ENCODE measurements at regions not wholly inside any gene's neighbourhood (a gene's known extent, or its start where the extent isn't known, plus 50 kb on each side); places are given as distances from the start of the nearest gene placed in this dataset.

DNA sequence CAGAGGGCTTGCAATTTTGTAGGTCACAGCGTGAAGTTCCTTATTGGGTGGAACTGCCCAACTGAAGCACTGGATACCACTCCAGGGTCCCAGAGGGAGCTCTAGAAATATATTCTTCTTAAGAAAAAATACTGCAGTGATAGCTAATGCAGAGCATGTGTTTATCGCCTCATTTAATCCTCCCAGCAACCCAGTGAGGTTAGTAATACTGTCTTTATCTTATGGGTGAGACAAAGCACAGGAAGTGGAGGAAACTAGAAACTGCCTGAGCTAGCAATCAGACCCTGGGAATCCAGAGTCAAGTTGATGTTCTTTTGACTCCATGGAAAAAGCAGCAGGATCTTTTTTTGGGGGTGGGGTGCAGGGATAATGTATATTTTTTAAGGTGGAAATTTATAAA is 153.3 kb downstream of the PJA2 start:
- TF ChIP-seq ZNF560 (tag by site-specific recombination; IDR thresholded peaks at IDR 0.05; ENCODE audit: borderline replicate concordance), result no peak
- TF ChIP-seq, protein P1, sequence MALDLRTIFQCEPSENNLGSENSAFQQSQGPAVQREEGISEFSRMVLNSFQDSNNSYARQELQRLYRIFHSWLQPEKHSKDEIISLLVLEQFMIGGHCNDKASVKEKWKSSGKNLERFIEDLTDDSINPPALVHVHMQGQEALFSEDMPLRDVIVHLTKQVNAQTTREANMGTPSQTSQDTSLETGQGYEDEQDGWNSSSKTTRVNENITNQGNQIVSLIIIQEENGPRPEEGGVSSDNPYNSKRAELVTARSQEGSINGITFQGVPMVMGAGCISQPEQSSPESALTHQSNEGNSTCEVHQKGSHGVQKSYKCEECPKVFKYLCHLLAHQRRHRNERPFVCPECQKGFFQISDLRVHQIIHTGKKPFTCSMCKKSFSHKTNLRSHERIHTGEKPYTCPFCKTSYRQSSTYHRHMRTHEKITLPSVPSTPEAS (tag by site-specific recombination; IDR thresholded peaks at IDR 0.05), result no peak
- TF ChIP-seq, protein P2, sequence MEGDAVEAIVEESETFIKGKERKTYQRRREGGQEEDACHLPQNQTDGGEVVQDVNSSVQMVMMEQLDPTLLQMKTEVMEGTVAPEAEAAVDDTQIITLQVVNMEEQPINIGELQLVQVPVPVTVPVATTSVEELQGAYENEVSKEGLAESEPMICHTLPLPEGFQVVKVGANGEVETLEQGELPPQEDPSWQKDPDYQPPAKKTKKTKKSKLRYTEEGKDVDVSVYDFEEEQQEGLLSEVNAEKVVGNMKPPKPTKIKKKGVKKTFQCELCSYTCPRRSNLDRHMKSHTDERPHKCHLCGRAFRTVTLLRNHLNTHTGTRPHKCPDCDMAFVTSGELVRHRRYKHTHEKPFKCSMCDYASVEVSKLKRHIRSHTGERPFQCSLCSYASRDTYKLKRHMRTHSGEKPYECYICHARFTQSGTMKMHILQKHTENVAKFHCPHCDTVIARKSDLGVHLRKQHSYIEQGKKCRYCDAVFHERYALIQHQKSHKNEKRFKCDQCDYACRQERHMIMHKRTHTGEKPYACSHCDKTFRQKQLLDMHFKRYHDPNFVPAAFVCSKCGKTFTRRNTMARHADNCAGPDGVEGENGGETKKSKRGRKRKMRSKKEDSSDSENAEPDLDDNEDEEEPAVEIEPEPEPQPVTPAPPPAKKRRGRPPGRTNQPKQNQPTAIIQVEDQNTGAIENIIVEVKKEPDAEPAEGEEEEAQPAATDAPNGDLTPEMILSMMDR (tag by site-specific recombination; IDR thresholded peaks at IDR 0.05), result no peak
- TF ChIP-seq PRDM1 (tag by site-specific recombination; IDR thresholded peaks at IDR 0.05), result no peak
- TF ChIP-seq, protein P3, sequence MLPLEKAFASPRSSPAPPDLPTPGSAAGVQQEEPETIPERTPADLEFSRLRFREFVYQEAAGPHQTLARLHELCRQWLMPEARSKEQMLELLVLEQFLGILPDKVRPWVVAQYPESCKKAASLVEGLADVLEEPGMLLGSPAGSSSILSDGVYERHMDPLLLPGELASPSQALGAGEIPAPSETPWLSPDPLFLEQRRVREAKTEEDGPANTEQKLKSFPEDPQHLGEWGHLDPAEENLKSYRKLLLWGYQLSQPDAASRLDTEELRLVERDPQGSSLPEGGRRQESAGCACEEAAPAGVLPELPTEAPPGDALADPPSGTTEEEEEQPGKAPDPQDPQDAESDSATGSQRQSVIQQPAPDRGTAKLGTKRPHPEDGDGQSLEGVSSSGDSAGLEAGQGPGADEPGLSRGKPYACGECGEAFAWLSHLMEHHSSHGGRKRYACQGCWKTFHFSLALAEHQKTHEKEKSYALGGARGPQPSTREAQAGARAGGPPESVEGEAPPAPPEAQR (tag by site-specific recombination; IDR thresholded peaks at IDR 0.05), result no peak
- no peak for TF ChIP-seq ZNF394 (tag by site-specific recombination; IDR thresholded peaks at IDR 0.05; ENCODE audit: borderline replicate concordance)
- TF ChIP-seq ZNF292 (tag by site-specific recombination; IDR thresholded peaks at IDR 0.05; ENCODE audit: borderline replicate concordance, low read depth), result no peak
- TF ChIP-seq, protein P4, sequence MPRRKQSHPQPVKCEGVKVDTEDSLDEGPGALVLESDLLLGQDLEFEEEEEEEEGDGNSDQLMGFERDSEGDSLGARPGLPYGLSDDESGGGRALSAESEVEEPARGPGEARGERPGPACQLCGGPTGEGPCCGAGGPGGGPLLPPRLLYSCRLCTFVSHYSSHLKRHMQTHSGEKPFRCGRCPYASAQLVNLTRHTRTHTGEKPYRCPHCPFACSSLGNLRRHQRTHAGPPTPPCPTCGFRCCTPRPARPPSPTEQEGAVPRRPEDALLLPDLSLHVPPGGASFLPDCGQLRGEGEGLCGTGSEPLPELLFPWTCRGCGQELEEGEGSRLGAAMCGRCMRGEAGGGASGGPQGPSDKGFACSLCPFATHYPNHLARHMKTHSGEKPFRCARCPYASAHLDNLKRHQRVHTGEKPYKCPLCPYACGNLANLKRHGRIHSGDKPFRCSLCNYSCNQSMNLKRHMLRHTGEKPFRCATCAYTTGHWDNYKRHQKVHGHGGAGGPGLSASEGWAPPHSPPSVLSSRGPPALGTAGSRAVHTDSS (tag by site-specific recombination; IDR thresholded peaks at IDR 0.05), result no peak
- TF ChIP-seq ZNF76 (tag by site-specific recombination; IDR thresholded peaks at IDR 0.05; ENCODE audit: borderline replicate concordance, low read depth), result no peak
- TF ChIP-seq ZNF133 (tag by site-specific recombination; IDR thresholded peaks at IDR 0.05), result no peak
- no peak for TF ChIP-seq ZNF155 (tag by site-specific recombination; IDR thresholded peaks at IDR 0.05)
- no peak for TF ChIP-seq ZNF366 (tag by site-specific recombination; conservative IDR thresholded peaks at IDR 0.05)
- no peak for TF ChIP-seq ZNF585B (tag by site-specific recombination; IDR thresholded peaks at IDR 0.05)
- Histone ChIP-seq H3K4me1 (ENCODE audit: control insufficient read depth, insufficient read depth, low read length) (no peaks in the 10 kb centered on the region), H3K27ac (ENCODE audit: extremely low read depth, low read depth, low read length) (no peak overlapping the region), H3K36me3 (ENCODE audit: control insufficient read depth in 2 of 2, insufficient read depth in 1 of 2, low read length in 2 of 2) (no peaks in the 10 kb centered on the region), H3K9me3 (ENCODE audit: control insufficient read depth, insufficient read depth, low read depth, low read length) (no peaks in the 10 kb centered on the region), H3K4me3 (ENCODE audit: low read depth, low read length) (no peak overlapping the region)
- ChIA-PET CTCF (interaction anchor here (0.6 to 0.7 kb wide), 3 partner anchors 130 to 719 kb away, joined by 3 to 5 read pairs (median 4); no protein-coding TSS in a partner anchor), POLR2A (no interaction called here)

DNA sequence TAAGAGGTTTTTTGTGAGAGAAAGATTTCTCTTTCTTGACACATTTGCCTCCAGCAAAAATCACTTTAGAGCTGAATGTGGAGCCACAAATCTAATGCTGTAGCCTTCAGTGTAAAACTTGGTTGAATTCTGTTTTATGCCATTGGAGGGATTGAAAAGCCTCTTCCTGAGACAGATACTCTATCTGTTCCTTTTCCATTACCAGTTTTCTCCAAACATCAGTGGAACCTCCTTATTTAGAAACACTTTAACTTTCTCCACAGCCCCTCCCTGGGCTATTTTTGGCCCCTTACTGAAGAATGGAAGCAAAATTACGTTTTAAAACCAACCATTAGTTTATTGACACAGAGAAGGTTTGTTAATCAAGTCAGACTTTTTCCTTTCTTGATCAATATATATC is 155.3 kb downstream of the PJA2 start:
- CTCF ChIA-PET, result no interaction called here

More for the DNA sequence above, 155.3 kb downstream of the PJA2 start:
- POLR2A ChIA-PET, result no interaction called here
- no peaks in the 10 kb centered on the region for H3K4me1 ChIP-seq (ENCODE audit: control insufficient read depth, insufficient read depth, low read length)
- H3K4me3 ChIP-seq (ENCODE audit: low read depth, low read length), result no peak overlapping the region
- no peaks in the 10 kb centered on the region for H3K9me3 ChIP-seq (ENCODE audit: control insufficient read depth, insufficient read depth, low read depth, low read length)
- TF ChIP-seq ZNF324 (tag by site-specific recombination; IDR thresholded peaks at IDR 0.05), result no peak
- no peak for TF ChIP-seq ZNF555 (tag by site-specific recombination; conservative IDR thresholded peaks at IDR 0.05)
- no peak for TF ChIP-seq ZFP69B (tag by site-specific recombination; IDR thresholded peaks at IDR 0.05)
- TF ChIP-seq, protein P5, sequence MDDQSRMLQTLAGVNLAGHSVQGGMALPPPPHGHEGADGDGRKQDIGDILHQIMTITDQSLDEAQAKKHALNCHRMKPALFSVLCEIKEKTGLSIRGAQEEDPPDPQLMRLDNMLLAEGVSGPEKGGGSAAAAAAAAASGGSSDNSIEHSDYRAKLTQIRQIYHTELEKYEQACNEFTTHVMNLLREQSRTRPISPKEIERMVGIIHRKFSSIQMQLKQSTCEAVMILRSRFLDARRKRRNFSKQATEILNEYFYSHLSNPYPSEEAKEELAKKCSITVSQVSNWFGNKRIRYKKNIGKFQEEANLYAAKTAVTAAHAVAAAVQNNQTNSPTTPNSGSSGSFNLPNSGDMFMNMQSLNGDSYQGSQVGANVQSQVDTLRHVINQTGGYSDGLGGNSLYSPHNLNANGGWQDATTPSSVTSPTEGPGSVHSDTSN (CRISPR knock-in tag; IDR thresholded peaks at IDR 0.05), result no peak
- no peak for TF ChIP-seq ZNF530 (tag by site-specific recombination; IDR thresholded peaks at IDR 0.05; ENCODE audit: low read depth)
- TF ChIP-seq, protein P6, sequence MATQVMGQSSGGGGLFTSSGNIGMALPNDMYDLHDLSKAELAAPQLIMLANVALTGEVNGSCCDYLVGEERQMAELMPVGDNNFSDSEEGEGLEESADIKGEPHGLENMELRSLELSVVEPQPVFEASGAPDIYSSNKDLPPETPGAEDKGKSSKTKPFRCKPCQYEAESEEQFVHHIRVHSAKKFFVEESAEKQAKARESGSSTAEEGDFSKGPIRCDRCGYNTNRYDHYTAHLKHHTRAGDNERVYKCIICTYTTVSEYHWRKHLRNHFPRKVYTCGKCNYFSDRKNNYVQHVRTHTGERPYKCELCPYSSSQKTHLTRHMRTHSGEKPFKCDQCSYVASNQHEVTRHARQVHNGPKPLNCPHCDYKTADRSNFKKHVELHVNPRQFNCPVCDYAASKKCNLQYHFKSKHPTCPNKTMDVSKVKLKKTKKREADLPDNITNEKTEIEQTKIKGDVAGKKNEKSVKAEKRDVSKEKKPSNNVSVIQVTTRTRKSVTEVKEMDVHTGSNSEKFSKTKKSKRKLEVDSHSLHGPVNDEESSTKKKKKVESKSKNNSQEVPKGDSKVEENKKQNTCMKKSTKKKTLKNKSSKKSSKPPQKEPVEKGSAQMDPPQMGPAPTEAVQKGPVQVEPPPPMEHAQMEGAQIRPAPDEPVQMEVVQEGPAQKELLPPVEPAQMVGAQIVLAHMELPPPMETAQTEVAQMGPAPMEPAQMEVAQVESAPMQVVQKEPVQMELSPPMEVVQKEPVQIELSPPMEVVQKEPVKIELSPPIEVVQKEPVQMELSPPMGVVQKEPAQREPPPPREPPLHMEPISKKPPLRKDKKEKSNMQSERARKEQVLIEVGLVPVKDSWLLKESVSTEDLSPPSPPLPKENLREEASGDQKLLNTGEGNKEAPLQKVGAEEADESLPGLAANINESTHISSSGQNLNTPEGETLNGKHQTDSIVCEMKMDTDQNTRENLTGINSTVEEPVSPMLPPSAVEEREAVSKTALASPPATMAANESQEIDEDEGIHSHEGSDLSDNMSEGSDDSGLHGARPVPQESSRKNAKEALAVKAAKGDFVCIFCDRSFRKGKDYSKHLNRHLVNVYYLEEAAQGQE (tag by site-specific recombination; IDR thresholded peaks at IDR 0.05), result no peak
- no peak for TF ChIP-seq ZIC2 (tag by site-specific recombination; IDR thresholded peaks at IDR 0.05)
- no peak for TF ChIP-seq GLI4 (tag by site-specific recombination; IDR thresholded peaks at IDR 0.05)
- no peak for TF ChIP-seq ZNF433 (tag by site-specific recombination; IDR thresholded peaks at IDR 0.05; ENCODE audit: low read depth)
- TF ChIP-seq ZNF416 (tag by site-specific recombination; IDR thresholded peaks at IDR 0.05), result no peak
- no peak for TF ChIP-seq ZNF558 (tag by site-specific recombination; IDR thresholded peaks at IDR 0.05)
- H3K27ac ChIP-seq (ENCODE audit: extremely low read depth, low read depth, low read length), result no peak overlapping the region
- no peaks in the 10 kb centered on the region for H3K36me3 ChIP-seq (ENCODE audit: control insufficient read depth in 2 of 2, insufficient read depth in 1 of 2, low read length in 2 of 2)

All from HEK293 (cell line).